Uterus (tissue), 2 donors: ENCODE measurements at regions not wholly inside any gene's neighbourhood (a gene's known extent, or its start where the extent isn't known, plus 50 kb on each side); places are given as distances from the start of the nearest gene placed in this dataset.

Experiments
- POLR2A ChIP-seq, 2 donors: fragments of 450-650 bp; IDR thresholded peaks; one replicate each; pipeline ENCODE4 v1.6.1; 2016; ENCODE audit warnings: antibody characterized with exemption in 2 of 2, mild to moderate bottlenecking in 1 of 2, moderate library complexity in 1 of 2
- TF ChIP-seq, protein P1 (sequence below), 4 experiments: fragments of 200-600 bp in 2 of 4; fragments of 450-650 bp in 2 of 4; sonication (generic) in 2 of 4; IDR thresholded peaks; one replicate each; pipeline ENCODE4 v1.5.1; 2016 to 2019; ENCODE audit warnings: antibody characterized with exemption in 4 of 4, mild to moderate bottlenecking in 2 of 4, moderate library complexity in 1 of 4

DNA sequence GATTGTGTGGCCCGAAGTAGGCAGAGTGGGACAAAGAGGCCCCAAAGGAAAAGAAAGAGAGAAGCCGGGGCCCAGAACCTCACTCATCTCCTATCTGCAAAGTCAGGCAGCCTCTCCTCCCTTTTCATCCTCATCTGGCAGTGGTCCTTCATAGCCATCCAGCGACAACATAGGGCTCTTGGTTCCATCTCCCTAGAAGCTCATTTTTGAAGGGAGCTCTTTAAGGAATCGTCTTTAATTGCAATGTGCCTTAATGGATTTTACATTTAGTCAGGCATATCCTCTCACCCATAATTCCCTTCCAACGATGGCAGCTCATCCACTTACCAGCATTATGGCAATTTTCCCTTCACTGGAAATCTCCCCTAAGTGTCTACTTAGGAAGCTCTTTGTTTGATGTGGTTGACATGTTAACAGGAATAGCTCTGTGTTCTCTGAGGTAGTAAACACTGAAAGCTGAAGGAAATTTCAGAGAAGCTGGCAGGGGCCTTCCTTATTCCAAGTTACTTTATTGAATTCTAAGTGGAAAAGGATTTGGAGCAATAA lies 780.6 kb downstream of the TSN start:
- TF ChIP-seq, protein P1, sequence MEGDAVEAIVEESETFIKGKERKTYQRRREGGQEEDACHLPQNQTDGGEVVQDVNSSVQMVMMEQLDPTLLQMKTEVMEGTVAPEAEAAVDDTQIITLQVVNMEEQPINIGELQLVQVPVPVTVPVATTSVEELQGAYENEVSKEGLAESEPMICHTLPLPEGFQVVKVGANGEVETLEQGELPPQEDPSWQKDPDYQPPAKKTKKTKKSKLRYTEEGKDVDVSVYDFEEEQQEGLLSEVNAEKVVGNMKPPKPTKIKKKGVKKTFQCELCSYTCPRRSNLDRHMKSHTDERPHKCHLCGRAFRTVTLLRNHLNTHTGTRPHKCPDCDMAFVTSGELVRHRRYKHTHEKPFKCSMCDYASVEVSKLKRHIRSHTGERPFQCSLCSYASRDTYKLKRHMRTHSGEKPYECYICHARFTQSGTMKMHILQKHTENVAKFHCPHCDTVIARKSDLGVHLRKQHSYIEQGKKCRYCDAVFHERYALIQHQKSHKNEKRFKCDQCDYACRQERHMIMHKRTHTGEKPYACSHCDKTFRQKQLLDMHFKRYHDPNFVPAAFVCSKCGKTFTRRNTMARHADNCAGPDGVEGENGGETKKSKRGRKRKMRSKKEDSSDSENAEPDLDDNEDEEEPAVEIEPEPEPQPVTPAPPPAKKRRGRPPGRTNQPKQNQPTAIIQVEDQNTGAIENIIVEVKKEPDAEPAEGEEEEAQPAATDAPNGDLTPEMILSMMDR (IDR thresholded peaks at IDR 0.05): no peak
- TF ChIP-seq POLR2A (IDR thresholded peaks at IDR 0.05): no peak
